Stimulated activated CD8-positive, alpha-beta memory T cell treated with anti-CD3 and anti-CD28 coated beads, Interleukin-7, amount 100 ng/mL, for 4 hours (primary cell): ENCODE measurements at regions not wholly inside any gene's neighbourhood (a gene's known extent, or its start where the extent isn't known, plus 50 kb on each side); places are given as distances from the start of the nearest gene placed in this dataset.
A peak's percentile ranks its signal among the peaks of the same experiment; 100 is the strongest.
"Not testable (repeated sequence)": the region's sequence is repeated elsewhere in the genome, so short reads cannot be mapped to it uniquely, and the experiment has no call there.

Experiments
- DNase-seq, 2 donors: peaks; one replicate each; pipeline ENCODE4 v3.0.0-alpha.2; 2020; ENCODE audit warnings: low read depth in 2 of 2

DNA sequence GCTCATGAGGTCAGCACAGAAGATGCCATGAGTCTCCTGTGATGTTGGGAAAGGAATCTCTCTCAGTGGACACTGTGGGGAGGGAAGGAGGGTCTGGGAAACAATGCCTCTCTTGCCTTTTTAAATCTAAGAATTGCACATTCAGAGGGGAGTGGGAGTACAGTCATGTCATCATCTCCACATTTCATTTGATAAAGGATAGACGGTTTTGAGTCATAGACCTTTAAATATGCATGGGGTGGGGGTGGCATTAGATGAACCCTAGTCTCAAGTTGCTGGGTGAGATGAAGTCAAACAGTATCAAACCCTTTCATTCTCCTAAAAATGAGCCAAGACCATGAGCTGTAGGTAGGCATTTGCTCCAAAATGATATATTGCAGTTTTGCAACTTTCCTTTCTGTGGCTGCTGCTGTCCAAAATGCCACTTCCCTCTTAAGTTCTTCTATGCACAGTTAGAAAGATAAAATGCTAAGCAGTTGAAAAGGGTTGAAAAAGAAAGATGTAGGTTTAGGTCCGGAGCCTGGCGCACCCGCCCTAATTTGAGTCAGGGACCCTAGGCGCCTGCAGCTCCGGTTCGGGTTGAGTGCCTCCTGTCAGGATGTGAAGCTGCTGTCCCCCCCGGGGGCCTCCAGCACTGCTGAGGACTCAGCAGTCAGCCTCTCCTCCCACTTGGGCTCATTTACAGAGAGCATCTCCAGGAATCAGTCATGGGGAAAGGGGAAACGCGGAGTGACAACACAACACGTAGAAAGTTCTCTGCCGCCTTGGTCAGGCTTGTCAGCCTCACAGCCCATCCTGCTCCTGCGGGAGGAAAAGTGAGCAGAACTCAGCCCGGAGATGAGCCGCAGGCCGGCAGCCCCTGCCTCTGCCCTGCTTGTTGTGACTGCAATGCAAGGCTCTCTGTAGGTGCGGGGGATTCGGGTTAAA is 479.3 kb upstream of the RUNX1 start:
- peak in 1 of 2 donors; percentile 6 for DNase-seq

DNA sequence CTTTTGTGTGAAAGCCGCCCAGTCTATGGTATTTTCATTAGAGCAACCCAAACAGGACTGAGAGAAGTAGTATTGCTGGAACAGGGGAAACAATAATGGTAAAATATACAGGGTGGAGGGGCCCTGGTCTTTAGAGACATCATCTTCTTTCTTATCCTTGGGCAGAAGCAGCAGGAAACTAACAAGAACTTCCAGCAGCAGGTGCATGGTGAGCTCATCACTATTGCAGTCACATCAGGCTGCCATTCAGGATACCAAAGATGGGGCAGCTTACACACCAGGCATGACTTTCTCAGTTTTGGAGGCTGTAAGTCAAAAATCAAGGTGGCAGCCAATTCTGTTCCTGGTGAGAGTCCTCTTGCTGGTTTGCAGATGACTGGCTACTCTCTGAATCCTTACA is 478.3 kb upstream of the RUNX1 start:
- no peak for DNase-seq

DNA sequence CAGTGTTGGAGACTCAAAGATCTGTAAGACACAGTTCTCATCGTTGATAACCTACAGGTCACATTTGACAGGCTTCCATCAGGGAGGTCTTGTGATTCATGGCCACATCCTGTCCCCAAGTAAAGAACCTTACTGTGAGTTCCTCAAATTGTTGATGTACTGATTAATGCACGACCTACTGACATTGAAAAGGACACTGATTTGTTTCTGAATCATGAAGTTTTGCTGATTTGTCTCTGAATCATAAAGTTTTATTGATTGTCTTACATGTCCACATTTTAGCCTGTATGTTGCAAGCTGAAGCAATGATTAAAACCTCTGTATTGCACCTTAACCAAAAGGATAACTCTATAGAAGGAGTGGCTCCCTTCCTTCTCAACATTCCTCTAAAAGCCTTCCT is 476.3 kb upstream of the RUNX1 start:
- DNase-seq, result no peak

DNA sequence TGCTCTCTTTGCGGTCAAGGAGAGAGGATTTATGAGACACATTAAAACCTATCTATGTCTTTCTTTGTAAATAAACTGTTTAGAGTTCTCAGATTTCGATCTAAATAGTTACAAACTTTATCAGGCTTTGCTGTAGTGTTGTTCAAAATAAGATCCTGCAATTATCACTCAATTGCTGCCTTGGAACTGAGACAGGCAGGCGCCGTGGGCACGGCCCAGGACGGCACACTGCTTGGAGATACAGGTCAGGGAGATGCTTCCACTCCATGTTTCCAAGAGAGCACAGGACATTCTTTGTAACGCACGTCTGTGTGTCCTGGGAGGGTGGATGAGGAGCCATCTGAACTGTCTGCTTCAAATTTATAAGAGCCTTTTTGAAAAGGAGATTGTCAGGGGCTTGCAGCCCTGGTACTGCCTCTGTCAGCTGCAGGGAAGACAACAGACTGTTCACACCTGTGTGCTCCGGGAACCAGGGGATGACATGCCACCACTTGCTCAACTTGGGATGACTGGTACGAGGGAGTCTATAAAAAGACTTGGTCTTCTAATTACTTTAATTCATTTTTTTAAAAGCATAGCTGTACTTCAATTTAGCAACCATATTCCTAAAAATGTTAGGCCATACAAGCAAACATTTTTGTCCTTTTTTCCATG is 472.9 kb upstream of the RUNX1 start:
- no peak for DNase-seq

DNA sequence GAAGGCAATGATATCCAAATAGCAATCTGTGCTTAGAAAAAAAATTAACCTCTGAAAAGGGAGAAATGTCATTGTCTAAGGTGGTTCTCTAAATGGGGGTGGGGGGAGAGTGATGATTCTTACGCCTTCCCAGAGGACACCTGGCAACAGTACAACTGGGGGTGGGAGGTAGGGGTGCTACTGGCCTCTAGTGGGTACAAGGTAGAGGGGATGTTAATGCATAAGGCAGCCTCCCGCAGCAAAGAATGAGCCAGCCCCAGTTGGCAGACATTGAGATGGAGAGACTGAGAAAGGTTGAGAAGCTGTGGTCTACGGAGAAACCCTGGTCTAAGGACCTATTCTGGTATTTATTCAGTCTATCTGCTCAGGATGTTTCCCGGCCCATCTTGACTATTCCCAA is 472.2 kb upstream of the RUNX1 start:
- no peak for DNase-seq

DNA sequence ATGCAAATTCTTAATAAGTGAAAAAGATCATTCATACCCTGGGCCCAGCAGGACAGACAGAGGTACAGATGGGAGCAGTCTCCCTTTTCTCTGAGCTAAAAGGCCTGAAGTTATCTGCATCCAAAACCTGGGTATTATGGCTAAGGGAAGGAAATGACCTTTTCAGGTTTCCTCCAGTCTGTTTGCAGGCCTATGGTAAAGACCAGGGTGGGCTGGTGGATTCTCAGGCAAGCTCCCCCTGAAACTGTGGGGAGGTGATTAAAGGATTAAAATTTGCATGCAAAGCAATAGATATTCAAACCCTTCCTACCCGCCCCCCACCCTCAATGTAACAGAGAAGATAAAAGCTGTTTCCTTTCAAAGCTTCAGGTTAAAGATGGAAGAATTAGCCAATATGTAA is 471.8 kb upstream of the RUNX1 start:
- DNase-seq, result no peak

DNA sequence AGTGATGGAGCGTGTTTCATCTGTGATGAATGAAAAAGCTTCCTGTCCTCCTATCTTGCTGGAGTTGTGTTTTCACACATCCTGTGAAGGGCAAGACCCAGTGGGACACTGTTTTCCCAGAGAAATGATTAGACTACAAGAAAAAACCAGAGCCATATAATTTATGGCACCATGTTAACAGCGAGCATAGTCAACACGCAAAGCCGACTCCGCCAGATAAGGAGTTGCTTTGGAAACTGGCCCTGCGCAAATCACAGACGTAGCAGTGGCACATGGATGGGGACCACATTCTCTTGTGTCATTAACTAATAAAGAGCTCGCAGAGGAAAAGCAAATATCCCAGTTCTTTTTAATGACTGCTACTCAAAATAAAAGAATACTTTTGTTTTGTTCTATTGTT is 471.2 kb upstream of the RUNX1 start:
- no peak for DNase-seq

DNA sequence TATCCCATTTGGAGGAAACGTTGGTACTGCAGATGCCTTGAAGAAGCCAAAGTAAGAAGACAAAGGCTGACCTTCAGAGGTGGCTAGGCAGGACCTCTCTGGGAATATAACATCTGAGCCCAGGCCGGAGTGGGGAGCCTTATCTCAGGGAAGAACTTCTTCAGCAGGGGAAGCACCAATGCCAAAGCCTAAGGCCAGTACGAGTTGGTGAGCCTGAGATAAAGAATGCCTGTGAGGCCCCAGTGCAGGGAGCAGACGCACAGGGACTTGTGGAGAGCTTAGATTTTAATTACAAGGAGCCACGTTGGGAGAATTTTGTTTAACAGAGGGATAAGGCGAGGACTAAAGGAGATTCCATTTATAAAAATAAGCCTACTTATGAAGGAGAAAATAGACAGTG is 468.8 kb upstream of the RUNX1 start:
- no peak for DNase-seq

DNA sequence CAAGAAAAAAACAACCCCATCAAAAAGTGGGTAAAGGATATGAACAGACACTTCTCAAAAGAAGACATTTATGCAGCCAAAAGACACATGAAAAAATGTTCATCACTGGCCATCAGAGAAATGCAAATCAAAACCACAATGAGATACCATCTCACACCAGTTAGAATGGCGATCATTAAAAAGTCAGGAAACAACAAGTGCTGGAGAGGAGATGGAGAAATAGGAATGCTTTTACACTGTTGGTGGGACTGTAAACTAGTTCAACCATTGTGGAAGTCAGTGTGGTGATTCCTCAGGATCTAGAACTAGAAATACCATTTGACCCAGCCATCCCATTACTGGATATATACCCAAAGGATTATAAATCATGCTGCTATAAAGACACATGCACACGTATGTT is 467.2 kb upstream of the RUNX1 start:
- DNase-seq, result not testable (repeated sequence)

DNA sequence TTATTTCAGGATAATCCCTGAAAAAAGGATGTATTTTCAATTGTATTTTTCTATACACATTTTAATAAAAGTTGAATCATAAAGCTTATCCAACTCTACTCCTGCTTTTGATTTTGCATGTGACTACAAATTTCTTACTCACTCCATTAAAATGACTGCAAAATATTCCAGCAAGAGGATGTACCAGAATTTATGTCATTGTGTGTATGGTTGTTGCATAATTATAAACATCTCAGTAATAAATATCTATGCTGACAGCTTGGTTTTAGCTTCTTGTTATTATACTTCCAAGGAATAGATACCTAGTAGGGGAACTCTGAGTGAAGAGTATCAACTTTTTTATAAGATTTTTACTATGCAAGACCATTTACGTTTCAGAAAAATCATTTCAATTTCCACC is 463.2 kb upstream of the RUNX1 start:
- DNase-seq, result no peak

DNA sequence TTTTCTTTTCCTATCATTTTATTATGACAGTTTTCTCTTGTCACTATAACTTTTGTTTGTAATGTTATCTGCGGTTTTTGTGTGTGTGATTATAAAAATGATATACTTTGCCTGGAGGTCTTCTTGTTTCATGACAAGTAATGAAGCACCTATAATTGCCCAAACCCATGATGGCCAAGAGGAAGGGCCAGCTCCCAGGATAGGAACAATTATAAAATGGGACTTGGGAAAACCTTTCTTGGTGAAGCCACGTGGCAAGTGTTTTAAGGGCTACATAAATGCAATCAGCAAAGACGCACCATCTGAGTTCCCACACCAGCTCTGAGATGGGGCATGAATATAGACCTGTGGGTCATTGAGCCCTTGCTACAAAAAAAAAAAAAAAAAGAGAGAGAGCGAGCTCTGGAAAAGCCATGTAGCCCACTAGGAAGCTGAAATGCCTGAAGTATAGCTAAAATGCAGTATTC is 462.6 kb upstream of the RUNX1 start:
- DNase-seq, result no peak

DNA sequence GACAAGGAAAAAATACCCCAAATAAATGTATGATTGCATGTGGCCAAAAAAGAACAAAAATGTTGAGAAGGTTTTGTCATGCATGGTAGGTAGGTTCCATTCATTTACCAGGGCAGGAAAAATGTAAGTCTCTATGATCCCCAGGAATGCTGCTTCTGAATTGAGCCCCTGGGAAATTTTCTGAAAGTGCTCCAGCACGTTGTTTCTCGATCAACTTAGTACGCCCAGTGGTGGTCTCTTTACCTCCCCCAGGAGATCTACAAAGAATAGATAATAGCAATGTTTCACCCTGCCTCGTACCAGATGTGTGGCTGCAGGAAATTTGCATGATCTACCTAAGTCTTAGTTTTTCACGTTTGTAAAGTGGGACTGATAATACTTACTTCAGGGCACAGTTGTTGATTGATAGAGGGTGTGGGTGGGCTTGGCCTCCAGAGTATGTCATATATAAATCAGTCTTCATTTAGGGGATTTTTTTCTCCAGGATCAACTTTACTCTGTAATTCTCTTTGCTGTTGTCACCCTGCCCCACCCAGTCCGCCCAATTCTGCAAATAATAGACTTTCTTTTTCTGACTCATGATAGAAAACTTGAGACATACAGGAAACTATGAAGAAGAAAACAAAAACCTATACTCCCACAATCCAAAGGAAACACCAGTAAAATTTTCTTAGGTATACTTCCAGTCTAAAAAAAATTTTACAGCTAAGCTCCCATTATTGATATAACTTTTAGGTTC is 462.0 kb upstream of the RUNX1 start:
- DNase-seq, result no peak

DNA sequence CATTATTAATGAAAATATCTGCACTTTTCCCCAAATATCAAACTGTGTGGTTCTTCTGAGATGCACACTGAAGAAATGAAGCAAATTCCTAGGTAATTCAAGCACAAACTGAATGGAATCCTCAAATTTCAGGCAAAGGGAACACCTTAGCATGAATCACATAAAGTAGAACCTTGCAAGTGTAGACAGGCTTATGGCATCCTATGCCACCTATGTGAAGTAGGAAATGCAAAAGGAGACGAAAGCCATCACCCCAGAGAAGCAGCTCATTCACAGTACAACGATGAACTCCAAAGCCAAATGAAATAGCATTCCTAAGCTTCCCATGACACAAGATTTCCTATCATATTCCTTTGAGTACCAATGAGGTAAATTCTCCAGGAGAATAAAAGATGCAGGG is 461.2 kb upstream of the RUNX1 start:
- no peak for DNase-seq

DNA sequence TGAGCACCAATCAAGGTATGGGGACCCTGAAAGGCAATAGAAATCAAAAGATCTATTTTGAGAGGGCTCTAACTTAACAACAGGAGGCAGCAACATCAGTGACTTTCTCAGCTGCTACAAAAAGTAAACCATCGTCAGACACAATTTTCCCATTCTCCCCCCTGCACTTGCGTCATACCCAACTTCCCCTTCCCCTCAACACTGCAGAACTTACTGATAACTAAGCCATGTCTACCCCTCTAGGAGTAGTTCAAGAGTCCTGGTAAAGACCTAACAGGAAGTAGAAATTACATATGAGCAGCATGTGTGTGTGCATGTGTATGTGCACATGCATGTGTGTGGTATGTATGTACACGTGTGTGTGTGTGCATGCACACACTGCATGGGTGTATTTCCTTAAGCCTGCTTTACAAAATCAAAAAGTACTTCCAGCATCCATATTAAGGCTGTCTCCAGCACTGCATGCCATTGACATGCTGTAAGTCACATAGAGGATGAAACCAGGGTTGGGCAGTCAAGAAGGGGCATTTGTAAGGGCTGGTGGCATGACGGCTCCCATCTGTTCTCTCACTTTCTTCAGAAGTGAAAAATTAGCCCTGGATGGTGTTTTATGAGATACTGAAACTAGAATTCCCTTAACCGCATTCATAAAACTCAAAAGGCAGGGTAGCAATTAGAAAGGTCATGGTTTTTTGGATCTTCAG is 460.1 kb upstream of the RUNX1 start:
- no peak for DNase-seq

DNA sequence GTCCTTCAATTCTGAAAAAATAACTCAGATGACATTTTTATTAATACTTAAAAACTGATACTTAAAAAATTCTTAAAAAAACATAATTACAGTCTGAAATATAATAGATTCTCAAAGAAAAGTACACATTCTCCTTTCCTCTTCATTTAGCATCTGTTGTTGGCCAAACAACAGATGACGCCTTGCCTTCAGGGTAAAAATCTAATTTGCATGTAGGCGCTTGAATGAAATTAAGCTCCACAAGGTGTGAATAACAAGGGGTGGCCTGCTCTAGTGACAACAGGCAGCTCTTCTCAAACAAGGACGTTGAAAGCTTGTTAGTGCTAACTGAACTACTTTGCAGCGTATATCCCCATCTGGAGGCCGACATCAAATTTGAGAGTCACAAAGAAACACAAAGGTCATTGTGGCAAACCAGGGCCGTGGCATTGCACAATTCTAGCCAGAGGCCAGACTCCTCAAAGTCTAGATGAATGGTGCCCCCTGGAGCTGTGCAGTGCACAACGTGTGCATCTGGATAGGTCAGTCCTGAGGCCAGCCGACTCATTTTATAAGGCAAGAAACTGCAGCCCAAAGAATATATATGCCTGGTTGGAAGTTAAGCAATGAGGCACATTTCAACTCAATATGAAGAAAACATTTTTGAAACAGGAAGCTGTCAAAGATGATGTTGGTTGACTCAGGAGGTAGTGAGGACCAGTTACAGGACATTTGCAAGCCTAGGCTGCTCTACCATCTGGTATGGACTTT is 459.2 kb upstream of the RUNX1 start:
- no peak for DNase-seq

DNA sequence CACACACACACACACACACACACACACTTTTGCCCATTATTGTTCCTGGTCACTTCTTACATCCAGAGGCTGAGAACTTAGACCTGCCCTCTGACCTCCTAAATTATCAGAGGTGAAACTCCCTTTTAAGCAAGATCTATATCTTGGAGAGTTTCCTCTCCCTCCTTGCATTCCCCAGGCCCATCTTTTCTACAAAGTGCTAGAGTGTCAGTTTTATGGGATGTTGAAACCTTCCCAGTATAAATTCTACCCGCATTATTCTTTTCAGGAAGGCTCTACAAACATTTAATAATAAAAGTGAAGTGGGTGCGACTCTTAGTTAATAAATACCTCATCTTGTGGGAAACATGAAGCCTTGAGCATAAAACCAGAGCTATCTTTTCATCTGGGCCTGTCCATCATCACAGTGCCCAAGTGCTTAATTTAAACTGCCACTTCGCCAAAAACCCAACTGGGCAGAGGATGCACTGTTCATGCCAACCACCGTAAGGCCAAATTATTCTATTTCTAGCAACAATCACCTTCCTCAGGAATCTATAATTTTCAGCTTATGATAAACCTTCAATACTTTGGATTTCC is 458.2 kb upstream of the RUNX1 start:
- DNase-seq, result no peak

DNA sequence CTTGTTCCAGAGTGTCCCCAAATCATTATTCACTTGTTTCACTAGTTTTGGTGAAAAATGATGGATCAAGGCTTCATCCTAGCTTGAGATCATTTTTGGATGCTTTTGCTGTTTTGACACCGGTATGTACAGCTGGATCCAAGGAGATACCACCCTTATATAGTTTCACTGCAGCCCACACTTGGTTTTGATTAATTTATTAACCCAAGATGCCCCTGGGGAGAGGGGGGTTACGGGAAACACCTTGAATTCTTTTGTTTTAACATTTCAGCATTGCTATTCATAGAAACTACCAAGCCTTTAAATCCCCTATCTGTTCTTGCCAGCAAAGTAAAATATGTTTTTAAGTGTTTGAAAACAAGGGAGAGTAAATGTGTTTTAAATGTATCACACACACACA is 457.7 kb upstream of the RUNX1 start:
- no peak for DNase-seq

DNA sequence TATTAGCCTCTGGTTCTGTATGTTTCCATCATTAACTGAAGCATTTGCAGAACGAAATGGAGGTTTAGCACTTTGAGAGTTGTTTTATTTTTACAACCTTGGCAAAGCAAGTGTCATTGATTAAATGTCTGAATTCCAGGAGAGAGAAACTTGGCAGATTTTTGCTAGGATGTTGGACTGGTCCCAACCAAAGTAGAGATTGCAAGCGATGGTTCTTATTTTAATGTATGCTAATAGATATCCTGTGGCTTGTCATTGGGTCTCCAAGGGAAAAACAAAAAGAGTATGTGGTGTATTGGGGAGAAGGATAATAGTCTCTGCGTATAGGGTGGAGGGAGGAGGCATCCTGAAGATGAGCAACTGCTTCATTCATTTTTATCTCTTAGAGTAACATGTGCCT is 457.2 kb upstream of the RUNX1 start:
- no peak for DNase-seq

DNA sequence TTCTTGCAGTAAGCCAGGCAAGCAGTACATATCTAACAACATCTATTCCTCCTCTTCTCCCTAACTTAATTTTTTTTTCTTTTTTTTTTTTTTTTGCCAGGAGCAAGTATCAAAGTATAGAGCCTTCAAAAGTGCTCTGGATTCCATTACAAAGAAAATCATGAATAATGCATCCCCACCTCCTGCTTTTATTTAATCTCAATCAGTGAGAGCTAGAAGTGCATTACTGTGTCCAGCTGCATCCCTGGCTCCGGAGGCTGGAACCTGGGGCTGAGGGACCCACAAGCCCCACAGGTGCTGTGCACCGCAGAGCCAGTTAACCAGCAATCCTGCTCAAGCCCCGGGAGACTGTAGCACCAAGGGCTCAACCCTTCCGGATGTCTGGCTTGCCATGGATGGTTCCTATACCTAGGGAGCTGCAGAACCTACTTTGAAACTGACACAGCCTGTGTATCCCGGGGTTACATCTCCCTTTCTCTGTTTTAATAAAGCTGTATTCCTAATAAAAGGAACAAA is 455.9 kb upstream of the RUNX1 start:
- DNase-seq, result no peak

DNA sequence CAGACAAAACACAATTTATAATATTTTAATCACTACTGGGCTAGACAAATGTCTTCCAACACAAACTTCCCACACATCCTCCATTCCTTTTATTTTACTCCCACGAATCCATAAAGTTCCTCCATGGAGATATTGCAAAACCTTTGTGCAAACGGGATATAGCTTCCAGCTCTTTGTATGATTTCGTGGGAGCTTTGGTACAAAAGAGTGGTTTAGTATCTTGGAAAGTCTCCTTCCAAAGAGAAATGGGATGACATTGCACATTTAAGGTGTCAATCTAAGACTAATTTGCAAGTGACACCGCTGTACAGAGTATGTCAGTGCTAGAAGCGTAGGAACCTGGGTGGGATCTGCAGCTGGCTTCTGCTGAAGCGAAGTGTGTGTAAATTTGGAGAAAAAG is 455.2 kb upstream of the RUNX1 start:
- DNase-seq, result no peak

DNA sequence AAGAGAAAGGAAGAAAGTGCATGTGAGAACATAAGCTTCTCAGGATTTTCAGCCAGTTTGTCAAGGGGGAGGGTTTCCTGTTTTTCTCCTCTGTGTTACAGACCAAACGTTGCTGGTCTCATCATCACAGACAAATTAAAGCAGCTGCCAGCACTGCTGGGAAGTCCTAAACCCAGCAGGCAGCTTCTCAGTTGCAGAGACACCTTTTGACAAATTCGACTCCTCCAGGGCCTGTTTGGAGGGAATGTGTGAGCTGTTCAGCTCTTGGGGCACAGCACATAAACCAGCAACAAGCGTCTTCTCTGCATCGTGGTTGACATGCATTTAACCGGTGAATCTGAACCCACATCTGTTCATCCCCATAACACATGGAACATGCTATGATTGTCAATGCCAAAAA is 454.6 kb upstream of the RUNX1 start:
- DNase-seq, result no peak
